Motor neuron (in vitro differentiated cells): ENCODE measurements at regions not wholly inside any gene's neighbourhood (a gene's known extent, or its start where the extent isn't known, plus 50 kb on each side); places are given as distances from the start of the nearest gene placed in this dataset.

Source experiments
- ATAC-seq, 8 experiments: fragments of 200-7000 bp; cut with Tn5 transposase; replicated peaks in 6 of 8; 2 replicates each; pipeline ENCODE4 v1.8.0; 2021; ENCODE audit warnings: mild to moderate bottlenecking in 8 of 8, moderate library complexity in 8 of 8
- H3K27ac ChIP-seq, 2 donors: fragments of 250-450 bp; sonication (Bioruptor Pico); 2 replicates each; pipeline ENCODE4 v1.9.0; 2021; ENCODE audit warnings: antibody characterized with exemption in 2 of 2, mild to moderate bottlenecking in 2 of 2, moderate library complexity in 1 of 2
- H3K4me1 ChIP-seq, 2 donors: fragments of 250-450 bp; sonication (Bioruptor Pico); replicated peaks in 1 of 2; 2 replicates each; pipeline ENCODE4 v1.6.1; 2021; ENCODE audit warnings: antibody characterized with exemption in 2 of 2, mild to moderate bottlenecking in 2 of 2, moderate library complexity in 1 of 2
- H3K4me3 ChIP-seq, 5 donors: fragments of 250-450 bp; sonication (Bioruptor Pico); 2 replicates each; pipeline ENCODE4 v1.9.0; 2021; ENCODE audit warnings: antibody characterized with exemption in 5 of 5, mild to moderate bottlenecking in 5 of 5, moderate library complexity in 4 of 5
- WGBS, 10 experiments: fragments of 450-650 bp; shearing (Covaris generic); methylation state at CpG; one replicate each; pipeline ENCODE4 v1.0.0; 2022; 5-methylcytosine and 5-hydroxymethylcytosine counted together
- in situ Hi-C, 9 experiments: fragments of 400-800 bp; cut with MboI; loops; one replicate each; pipeline ENCODE4 v1.15.0; 2021; ENCODE audit warnings: low sequenced_read_pairs in 9 of 9, low pct_unique_long_range_greater_than_20kb in 2 of 9; ENCODE audit not compliant: unreplicated experiment in 9 of 9

DNA sequence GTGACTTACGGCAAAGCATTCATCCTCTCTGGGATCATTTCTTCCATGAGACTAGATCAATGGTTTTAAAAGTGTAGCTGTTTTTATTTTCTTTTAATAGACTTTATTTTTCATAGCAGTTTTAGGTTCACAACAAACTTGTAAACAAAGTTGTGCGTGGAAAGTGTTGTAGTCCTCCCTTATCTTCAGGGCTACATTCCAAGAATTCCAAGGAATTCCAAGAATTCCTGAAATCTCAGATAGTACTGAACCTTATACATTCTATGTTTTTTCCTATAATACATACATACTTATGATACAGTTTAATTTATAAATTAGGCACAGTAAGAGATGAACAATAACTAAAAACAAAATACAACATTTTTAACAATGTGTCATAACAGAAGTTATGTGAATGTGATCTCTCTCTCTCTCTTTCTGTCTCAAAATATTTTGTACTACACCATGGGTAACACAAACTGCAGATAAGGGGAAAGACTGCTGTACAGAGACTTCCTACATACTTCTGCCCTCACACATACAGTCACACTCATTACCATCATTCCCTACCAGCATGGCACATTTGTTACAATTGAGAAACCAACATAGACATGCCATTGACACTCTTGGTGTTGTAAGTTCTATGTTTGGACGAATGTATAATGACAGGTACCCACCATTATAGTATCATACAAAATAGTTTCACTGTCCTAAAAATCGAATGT, 1933.2 kb upstream of the WWC1 start:
- no peak for ATAC-seq
- H3K4me1 ChIP-seq, result peaks cover 4 to 6% of the 10 kb centered on the region in 2 donors
- H3K27ac ChIP-seq, result no peak overlapping the region
- no peak overlapping the region for H3K4me3 ChIP-seq
- in situ Hi-C loops, result no loop called here
- WGBS, 10 experiments, result 7 to 96% (median 86%) methylated on average over 2 to 4 of the region's 4 CpGs

DNA sequence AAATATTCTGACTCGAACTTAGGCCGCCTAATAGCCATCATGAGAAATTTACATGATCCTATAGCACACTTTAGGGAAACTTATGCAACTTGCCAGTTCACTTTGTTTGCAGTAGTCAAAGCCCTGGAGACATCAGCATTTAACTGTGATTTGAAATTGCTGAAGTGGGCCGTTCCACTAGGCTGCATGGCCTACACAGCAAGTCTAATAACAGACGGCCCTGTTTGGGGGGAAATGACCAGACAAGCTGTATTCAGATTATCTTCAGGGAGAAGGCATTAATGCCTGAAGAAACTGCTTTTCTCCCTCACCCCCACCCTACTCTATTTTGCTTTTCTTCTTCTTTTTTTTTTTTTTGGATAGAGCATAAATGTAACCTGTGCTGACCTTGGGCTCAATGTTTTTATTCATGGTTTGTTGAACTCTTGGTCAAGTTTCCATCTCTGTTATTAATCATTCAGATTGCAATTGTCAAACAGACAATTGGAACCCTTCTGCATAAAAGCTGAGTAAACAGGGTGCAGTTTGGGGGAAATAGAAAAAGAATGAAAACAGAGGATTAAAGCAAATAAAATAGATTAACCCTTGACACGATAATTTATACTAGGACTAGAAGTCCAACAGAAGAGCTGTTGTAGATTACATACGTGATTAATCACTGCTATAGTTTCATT, 1928.2 kb upstream of the WWC1 start:
- Histone ChIP-seq H3K27ac (no peak overlapping the region), H3K4me1 (peaks cover 15 to 20% of the 10 kb centered on the region in 2 donors), H3K4me3 (no peak overlapping the region)
- in situ Hi-C loops, result no loop called here
- ATAC-seq, result peak in 5 of 8 experiments; percentile 21 to 84 (median 62)
- 0 to 53% (median 16%) methylated on average over 2 to 6 of the region's 6 CpGs; no CpG with 5 or more reads in 1 of the 10 experiments for WGBS, 10 experiments

DNA sequence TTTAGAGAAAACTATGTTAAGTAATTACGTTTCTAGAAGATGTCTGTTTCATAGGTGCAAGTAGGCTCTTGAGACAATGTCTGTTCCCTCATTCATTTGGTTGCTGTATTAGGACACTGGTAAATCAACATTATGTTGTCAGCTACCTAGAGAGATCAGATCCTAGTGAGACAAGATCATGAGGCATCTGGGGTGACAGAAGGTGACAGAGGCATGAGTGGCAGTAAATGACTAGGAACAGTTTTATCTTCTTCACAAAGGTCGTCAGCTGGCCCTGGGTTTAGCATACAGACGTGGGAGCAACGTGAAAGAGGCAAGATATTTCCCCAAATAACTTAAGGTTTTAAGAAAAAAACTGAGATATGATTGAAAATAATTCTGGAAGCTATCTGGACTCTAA, 1926.3 kb upstream of the WWC1 start:
- in situ Hi-C loops, result no loop called here
- 0 to 100% (median 90%) methylated on average over 1 to 4 of the region's 4 CpGs; no CpG with 5 or more reads in 1 of the 10 experiments for WGBS, 10 experiments
- no peak overlapping the region for H3K27ac ChIP-seq
- H3K4me3 ChIP-seq, result no peak overlapping the region
- H3K4me1 ChIP-seq, result peaks cover 15 to 20% of the 10 kb centered on the region in 2 donors
- no peak for ATAC-seq

DNA sequence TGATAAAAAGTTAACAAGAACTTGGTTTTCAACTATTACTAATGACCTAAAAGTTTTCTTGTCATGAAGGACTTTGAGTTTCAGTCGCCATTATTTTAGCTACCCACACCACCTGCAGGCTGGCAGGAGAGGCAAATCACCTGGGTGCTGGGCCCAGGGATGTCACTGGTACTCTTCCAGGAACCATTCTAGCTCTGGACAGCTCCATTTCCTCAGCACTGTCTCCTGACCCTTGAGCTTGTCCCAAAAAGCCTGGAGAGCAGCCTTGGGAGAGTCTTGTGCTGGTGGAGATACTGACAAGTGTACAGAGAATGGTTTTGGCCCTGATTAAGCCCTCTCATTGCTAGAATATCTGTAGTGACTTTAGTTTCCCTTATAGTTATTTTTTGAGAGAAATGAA, 1924.1 kb upstream of the WWC1 start:
- ATAC-seq, result no peak
- WGBS, 10 experiments, result 0 to 25% methylated on average over 1 of the region's 1 CpG; no CpG with 5 or more reads in 8 of the 10 experiments
- Histone ChIP-seq H3K27ac (no peak overlapping the region), H3K4me1 (peaks cover 15 to 20% of the 10 kb centered on the region in 2 donors), H3K4me3 (no peak overlapping the region)
- in situ Hi-C loops, result no loop called here

DNA sequence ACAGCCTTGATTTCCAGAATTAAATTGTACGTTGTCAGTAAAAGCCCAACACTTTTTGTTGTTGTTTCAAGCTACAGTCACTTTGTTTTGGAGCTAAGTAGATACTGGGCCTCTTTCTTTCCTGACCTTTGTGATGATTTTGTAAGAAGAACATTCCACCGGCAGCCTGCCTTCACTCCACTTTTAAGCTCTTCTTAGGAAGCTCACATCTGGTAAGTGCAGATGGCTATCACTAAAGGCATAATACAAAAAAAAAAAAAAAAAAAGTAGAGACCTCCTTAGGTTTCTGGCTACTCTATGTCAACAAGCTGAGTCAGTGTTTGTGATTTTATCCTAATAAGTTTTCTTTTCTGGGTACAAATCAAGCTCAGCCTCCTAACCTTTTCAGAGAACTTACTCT, 1922.1 kb upstream of the WWC1 start:
- no peak overlapping the region for H3K4me3 ChIP-seq
- no peak for ATAC-seq
- peaks cover 3 to 4% of the 10 kb centered on the region in 2 donors for H3K4me1 ChIP-seq
- H3K27ac ChIP-seq, result no peak overlapping the region
- WGBS, 10 experiments, result 40 to 100% (median 66%) methylated on average over 1 to 2 of the region's 2 CpGs
- in situ Hi-C loops, result no loop called here

DNA sequence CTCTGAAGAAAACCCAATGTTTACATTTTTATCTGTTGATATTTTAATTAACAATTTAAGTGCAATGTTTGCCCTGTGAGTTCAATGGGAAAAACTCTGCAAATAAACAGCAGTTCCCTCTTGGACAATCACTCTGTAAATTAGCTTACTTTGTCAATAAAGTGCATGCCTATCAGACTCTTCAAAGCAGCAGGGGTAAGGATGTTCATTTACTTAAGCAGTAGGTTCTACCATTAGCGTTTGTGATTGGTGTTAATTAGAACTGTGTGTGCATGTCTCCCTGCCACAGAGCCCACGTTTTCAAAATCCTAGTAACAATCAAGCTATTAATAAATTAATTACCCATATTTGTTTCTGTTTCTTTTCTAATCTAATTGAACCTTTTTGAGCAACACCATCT, 1921.6 kb upstream of the WWC1 start:
- in situ Hi-C loops, result no loop called here
- peaks cover 3 to 4% of the 10 kb centered on the region in 2 donors for H3K4me1 ChIP-seq
- ATAC-seq, result peak in 1 of 8 experiments; percentile 25
- no peak overlapping the region for H3K4me3 ChIP-seq
- WGBS, 10 experiments, result 0 to 45% (median 17%) methylated on average over 1 to 2 of the region's 2 CpGs; no CpG with 5 or more reads in 1 of the 10 experiments
- H3K27ac ChIP-seq, result no peak overlapping the region

DNA sequence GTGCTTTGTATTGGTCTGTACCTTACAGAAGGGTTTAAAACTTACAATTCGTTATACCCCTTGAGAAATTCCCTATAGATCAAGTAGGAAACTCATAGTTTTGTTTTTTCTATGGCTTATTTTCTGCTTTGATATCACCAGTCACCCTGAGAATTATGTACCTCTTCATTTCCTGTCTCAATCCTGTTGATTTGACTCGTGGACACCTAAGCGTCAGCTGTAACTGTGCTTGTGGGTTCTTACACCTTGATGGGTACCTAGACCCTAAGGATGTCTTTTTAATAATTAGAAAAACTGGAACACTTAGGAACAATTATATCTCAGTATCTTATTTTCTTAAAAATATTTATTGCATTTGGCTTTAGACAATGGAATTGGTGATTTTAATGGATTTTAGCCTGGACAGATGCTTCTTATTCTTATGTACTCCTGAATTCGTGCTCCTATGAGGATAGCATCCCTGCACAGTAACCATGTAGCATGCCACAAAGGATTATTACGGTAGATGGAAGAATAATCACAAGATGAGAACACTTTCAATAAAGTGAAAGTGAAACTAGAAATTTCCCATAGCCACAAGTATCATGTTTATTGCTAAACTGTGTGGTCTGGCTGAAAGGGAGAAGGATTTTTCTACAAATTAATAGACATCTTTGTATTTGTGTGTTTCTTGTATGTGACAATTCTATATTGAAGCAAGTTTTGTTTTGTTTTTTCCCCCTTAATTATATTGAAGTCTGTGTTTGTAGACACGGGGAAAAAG, 1920.3 kb upstream of the WWC1 start:
- H3K4me3 ChIP-seq, result no peak overlapping the region
- 0 to 100% (median 88%) methylated on average over 2 to 6 of the region's 6 CpGs; no CpG with 5 or more reads in 1 of the 10 experiments for WGBS, 10 experiments
- H3K4me1 ChIP-seq, result no peaks in the 10 kb centered on the region
- H3K27ac ChIP-seq, result no peak overlapping the region
- ATAC-seq, result peak in 2 of 8 experiments; percentile 13 to 40
- in situ Hi-C loops, result no loop called here

DNA sequence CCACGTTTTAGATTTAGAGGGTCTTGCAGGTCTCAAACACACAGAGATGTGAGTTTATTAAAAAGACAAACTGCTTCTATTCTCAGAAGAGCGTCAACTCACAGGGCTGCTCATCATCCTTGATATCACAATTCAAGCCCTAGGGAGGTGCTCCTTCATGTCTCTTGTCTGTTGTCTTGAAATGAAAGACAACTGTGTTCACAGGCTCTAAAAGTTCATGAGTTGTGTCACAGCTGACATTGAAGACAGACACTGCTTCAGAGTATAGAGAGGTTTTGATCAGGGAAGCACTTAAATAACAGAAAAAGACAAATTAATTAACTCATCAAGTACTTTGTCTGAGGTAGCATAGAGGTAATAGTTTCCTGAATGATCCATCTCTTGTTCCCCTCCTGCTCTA, 1917.6 kb upstream of the WWC1 start:
- 0 to 100% (median 83%) methylated on average over 1 to 2 of the region's 2 CpGs; no CpG with 5 or more reads in 1 of the 10 experiments for WGBS, 10 experiments
- ATAC-seq, result no peak
- Histone ChIP-seq H3K4me1 (no peaks in the 10 kb centered on the region), H3K4me3 (no peak overlapping the region), H3K27ac (no peak overlapping the region)
- in situ Hi-C loops, result no loop called here

DNA sequence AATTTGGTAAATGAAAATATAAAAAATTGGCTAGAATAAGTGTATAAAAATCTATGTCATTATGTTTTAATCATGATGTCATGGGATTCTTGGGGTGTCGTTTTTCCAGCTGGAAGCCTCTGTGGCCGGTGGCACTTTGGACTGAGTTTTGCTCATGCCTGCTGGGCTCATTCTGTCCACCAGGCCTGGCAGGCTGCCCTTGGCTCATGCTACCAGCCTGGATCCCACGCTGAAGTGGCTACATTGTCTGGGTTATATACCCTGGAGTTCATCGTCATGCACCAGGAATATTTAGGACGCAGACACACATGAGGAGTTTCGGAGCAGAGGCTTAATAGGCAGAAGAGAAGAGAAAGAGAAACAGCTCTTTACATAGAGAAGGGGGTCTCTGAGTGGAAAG, 1913.7 kb upstream of the WWC1 start:
- H3K4me3 ChIP-seq, result no peak overlapping the region
- no peak overlapping the region for H3K27ac ChIP-seq
- in situ Hi-C loops, result no loop called here
- H3K4me1 ChIP-seq, result no peaks in the 10 kb centered on the region
- ATAC-seq, result no peak
- WGBS, 10 experiments, result 14 to 100% (median 84%) methylated on average over 1 to 6 of the region's 6 CpGs

DNA sequence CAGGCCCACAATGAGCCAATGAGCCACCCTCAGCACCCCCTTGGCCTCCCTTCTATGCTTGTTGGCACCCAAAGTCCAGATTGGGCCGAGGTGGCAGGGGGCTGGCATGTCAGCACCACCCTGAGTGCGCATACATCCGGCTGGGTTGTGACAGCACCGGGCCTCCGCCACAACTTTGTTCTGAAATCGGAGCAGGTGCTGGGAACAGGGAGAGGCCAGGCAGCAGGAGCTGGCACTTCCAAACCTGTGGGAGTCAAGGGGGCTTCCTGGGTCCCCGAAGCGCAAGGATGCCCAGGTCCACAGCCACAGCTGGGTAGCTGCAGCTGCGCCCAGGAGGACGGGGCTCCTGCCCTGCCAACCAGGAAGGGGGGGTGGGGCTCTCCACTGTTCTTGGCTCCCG, 1911.9 kb upstream of the WWC1 start:
- no peak for ATAC-seq
- WGBS, 10 experiments, result 100% methylated on average over 1 to 3 of the region's 11 CpGs; no CpG with 5 or more reads in 7 of the 10 experiments
- in situ Hi-C loops, result no loop called here

DNA sequence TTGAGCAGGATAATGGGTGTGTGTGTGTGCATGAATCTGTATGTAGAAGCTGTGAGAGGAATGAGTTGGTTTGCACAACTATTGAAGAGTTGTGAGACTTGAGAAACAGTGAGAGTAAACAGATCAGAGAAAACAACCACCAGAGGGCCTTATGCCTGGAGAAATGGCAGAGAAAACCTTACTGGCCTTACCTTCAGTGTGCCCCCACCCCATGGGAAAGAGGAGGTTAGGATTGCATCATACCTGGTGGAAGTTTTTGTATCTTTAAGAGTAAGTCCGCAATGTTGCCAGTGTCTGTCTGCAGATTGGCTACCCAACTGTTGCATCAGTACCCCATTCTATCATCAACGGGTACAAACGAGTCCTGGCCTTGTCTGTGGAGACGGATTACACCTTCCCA, 1909.4 kb upstream of the WWC1 start:
- ATAC-seq, result no peak
- in situ Hi-C loops, result no loop called here
- Histone ChIP-seq H3K4me1 (no peaks in the 10 kb centered on the region), H3K27ac (no peak overlapping the region), H3K4me3 (no peak overlapping the region)
- WGBS, 10 experiments, result 100% methylated on average over 1 of the region's 4 CpGs; no CpG with 5 or more reads in 6 of the 10 experiments

More for the DNA sequence above, 1911.9 kb upstream of the WWC1 start:
- no peaks in the 10 kb centered on the region for H3K4me1 ChIP-seq
- H3K27ac ChIP-seq, result no peak overlapping the region
- H3K4me3 ChIP-seq, result no peak overlapping the region

DNA sequence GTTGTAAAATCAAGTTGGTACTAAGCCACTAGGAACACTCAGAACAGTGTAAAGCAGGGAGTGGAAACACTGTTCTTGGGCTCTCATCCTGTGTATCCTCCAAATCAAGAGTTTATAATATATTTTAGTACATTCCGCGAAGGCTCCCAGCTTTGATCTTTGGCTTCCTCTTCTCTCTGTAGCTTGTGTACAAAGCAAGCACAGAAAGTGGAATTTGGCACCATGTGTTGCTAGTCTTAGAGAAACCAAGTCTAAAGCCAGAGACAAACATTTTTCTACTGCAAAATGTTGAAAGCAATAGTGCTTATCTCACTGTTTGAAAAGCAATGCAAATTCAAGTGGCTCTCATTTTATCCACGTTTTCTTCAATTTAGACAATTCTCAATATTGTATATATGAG, 1893.3 kb upstream of the WWC1 start:
- Histone ChIP-seq H3K4me1 (peaks cover 2 to 22% of the 10 kb centered on the region in 2 donors), H3K27ac (no peak overlapping the region), H3K4me3 (no peak overlapping the region)
- no peak for ATAC-seq
- in situ Hi-C loops, result no loop called here
- WGBS, 10 experiments, result 0 to 100% (median 83%) methylated on average over 1 to 3 of the region's 3 CpGs; no CpG with 5 or more reads in 1 of the 10 experiments

DNA sequence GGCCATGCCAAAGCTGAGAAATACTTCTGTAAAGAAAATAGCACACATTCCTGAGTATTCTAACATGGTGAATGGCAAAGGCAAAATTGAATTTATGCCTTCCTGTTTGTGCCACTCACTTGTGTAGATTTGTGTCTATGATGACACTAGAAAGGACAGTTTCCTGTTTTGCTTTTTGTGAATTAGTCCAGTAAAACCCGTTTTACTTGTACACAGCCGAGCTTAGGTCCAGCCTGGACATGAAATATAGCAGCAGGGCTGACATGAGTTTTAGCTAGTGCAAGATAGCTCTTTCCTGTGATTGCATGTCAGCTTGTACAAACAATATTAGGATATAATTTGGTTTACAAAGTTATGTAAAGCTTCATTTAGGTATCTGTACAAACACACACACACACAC, 1891.7 kb upstream of the WWC1 start:
- H3K27ac ChIP-seq, result no peak overlapping the region
- H3K4me1 ChIP-seq, result peaks cover 2 to 22% of the 10 kb centered on the region in 2 donors
- WGBS, 10 experiments, result 0 to 100% (median 51%) methylated on average over 1 to 2 of the region's 2 CpGs; no CpG with 5 or more reads in 4 of the 10 experiments
- in situ Hi-C loops, result no loop called here
- no peak overlapping the region for H3K4me3 ChIP-seq
- peak in 1 of 8 experiments; percentile 14 for ATAC-seq
